ENCODE measurements at regions not wholly inside any gene's neighbourhood (a gene's known extent, or its start where the extent isn't known, plus 50 kb on each side); places are given as distances from the start of the nearest gene placed in this dataset.

DNA sequence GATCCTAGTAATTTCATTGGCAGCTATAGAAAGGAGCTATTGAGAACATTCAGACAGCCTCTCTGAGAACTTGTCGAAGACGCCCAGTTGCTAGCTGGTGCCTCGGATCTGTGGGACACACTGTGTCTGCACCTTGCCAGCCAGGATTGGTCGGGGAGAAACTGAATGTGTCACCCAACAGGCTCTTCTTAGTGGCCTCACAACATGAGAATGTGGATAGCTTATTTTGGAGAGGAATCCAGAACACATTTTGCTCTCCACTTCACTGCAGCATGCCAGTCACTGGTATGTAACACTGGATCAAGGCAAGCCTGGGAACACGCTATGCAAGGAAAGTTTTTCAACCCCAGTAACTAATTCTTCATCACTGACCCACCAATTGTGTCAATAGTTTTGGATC is 89.5 kb upstream of the TRPC3 start:
- TF ChIP-seq, protein P1, sequence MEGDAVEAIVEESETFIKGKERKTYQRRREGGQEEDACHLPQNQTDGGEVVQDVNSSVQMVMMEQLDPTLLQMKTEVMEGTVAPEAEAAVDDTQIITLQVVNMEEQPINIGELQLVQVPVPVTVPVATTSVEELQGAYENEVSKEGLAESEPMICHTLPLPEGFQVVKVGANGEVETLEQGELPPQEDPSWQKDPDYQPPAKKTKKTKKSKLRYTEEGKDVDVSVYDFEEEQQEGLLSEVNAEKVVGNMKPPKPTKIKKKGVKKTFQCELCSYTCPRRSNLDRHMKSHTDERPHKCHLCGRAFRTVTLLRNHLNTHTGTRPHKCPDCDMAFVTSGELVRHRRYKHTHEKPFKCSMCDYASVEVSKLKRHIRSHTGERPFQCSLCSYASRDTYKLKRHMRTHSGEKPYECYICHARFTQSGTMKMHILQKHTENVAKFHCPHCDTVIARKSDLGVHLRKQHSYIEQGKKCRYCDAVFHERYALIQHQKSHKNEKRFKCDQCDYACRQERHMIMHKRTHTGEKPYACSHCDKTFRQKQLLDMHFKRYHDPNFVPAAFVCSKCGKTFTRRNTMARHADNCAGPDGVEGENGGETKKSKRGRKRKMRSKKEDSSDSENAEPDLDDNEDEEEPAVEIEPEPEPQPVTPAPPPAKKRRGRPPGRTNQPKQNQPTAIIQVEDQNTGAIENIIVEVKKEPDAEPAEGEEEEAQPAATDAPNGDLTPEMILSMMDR (IDR thresholded peaks at IDR 0.05): no peak
- TF ChIP-seq POLR2A (IDR thresholded peaks at IDR 0.05): no peak
